HEK293 (cell line): ENCODE measurements at regions not wholly inside any gene's neighbourhood (a gene's known extent, or its start where the extent isn't known, plus 50 kb on each side); places are given as distances from the start of the nearest gene placed in this dataset.

Experiments used
- CTCF ChIP-seq: fragments of 450-650 bp; formaldehyde crosslinking; IDR thresholded peaks from 2 replicates; pipeline ENCODE4 v1.5.1; 2016; ENCODE audit warnings: missing biosample characterization, missing genetic modification characterization
- PATZ1 ChIP-seq: fragments of 450-650 bp; formaldehyde crosslinking; IDR thresholded peaks from 2 replicates; pipeline ENCODE4 v1.5.1; 2016; ENCODE audit warnings: missing biosample characterization, missing genetic modification characterization
- ZNF140 ChIP-seq: fragments of 450-650 bp; formaldehyde crosslinking; IDR thresholded peaks from 2 replicates; pipeline ENCODE4 v1.5.1; 2016; ENCODE audit warnings: missing biosample characterization, missing genetic modification characterization
- ZNF146 ChIP-seq: fragments of 450-650 bp; formaldehyde crosslinking; IDR thresholded peaks from 2 replicates; pipeline ENCODE4 v1.5.1; 2016; ENCODE audit warnings: missing biosample characterization, missing genetic modification characterization
- ZNF274 ChIP-seq, 2 experiments: fragments of 200-500 bp in 1 of 2; fragments of 450-650 bp in 1 of 2; sonication (Bioruptor generic) in 1 of 2; formaldehyde crosslinking in 1 of 2; IDR thresholded peaks; 2 replicates each; pipeline versions ENCODE4 v1.5.1 to v1.6.1; 2014 to 2016; ENCODE audit warnings: borderline replicate concordance in 1 of 2, inconsistent platforms in 1 of 2, low read length in 1 of 2, missing biosample characterization in 1 of 2, missing genetic modification characterization in 1 of 2
- ZNF350 ChIP-seq: fragments of 450-650 bp; formaldehyde crosslinking; IDR thresholded peaks from 2 replicates; pipeline ENCODE4 v1.5.0; 2017; ENCODE audit warnings: missing biosample characterization, mild to moderate bottlenecking, missing genetic modification characterization
- ZNF398 ChIP-seq: fragments of 450-650 bp; formaldehyde crosslinking; IDR thresholded peaks from 2 replicates; pipeline ENCODE4 v1.5.1; 2017; ENCODE audit warnings: missing biosample characterization, missing genetic modification characterization
- ZNF623 ChIP-seq: fragments of 450-650 bp; formaldehyde crosslinking; IDR thresholded peaks from 2 replicates; pipeline ENCODE4 v1.5.1; 2016; ENCODE audit warnings: missing biosample characterization, missing genetic modification characterization
- ZNF830 ChIP-seq: fragments of 450-650 bp; IDR thresholded peaks from 2 replicates; pipeline ENCODE4 v1.5.0; 2018; ENCODE audit warnings: missing biosample characterization, missing genetic modification characterization, low read depth, mild to moderate bottlenecking, moderate library complexity
- TF ChIP-seq, protein P1 (sequence below): fragments of 450-650 bp; formaldehyde crosslinking; IDR thresholded peaks from 2 replicates; pipeline ENCODE4 v1.5.1; 2016; ENCODE audit warnings: missing biosample characterization, missing genetic modification characterization

DNA sequence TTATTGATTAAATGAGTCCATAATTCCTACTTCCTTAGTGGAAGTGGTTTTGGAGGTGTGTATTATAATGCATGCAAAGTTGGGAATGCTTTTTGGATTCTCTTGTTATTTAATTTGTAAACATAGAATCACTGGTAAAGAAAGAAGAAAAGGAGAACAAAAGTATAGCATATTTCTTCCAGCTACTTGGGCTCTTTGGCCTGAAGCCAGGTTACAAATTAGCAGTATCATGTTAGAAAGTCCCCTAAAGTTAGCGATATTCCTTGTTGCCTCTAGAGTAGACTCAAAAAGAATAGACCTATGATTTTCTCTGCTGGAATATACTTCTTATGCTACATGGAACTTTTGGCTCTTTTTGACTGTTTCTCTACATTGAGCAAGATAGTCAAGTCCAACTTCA, 60.6 kb upstream of the CD28 start:
- TF ChIP-seq ZNF398 (tag by site-specific recombination) (no peak), CTCF (tag by site-specific recombination) (no peak), ZNF350 (no peak), ZNF140 (tag by site-specific recombination) (no peak), ZNF274 (IDR thresholded peaks at IDR 0.05; ENCODE audit: low read length) (no peak), ZNF274 (tag by site-specific recombination; IDR thresholded peaks at IDR 0.05; ENCODE audit: borderline replicate concordance) (no peak), ZNF146 (tag by site-specific recombination) (no peak), ZNF623 (tag by site-specific recombination) (no peak), PATZ1 (no peak), ZNF830 (no peak)
- TF ChIP-seq, protein P1, sequence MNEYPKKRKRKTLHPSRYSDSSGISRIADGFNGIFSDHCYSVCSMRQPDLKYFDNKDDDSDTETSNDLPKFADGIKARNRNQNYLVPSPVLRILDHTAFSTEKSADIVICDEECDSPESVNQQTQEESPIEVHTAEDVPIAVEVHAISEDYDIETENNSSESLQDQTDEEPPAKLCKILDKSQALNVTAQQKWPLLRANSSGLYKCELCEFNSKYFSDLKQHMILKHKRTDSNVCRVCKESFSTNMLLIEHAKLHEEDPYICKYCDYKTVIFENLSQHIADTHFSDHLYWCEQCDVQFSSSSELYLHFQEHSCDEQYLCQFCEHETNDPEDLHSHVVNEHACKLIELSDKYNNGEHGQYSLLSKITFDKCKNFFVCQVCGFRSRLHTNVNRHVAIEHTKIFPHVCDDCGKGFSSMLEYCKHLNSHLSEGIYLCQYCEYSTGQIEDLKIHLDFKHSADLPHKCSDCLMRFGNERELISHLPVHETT (tag by site-specific recombination) = no peak
